ENCODE measurements at regions not wholly inside any gene's neighbourhood (a gene's known extent, or its start where the extent isn't known, plus 50 kb on each side); places are given as distances from the start of the nearest gene placed in this dataset.

GRCh38 chr2:221943076-221943810 lies 355.6 kb downstream of the PAX3 start:
- Histone ChIP-seq H3K4me1 (peaks cover 0 to 21% (median 5%) of the 10 kb centered on the region in 4 donors), H3K27ac (peak overlapping the region in 3 of 4 donors; percentile 60 to 81 (median 67)), H3K27me3 (no peaks in the 10 kb centered on the region), H3K9me3 (no peaks in the 10 kb centered on the region), H3K4me3 (no peak overlapping the region), H3K36me3 (no peaks in the 10 kb centered on the region)
- DNase-seq (ENCODE audit: low spot score in 2 of 2), result peak; percentile 67 to 72
- WGBS, 2 donors, result 27 to 39% methylated on average over 2 of the region's 2 CpGs
- no peak for TF ChIP-seq POLR2A (IDR thresholded peaks at IDR 0.05)
- TF ChIP-seq CTCF (IDR thresholded peaks at IDR 0.05), result no peak
- peak in 1 of 2 donors; percentile 79 for TF ChIP-seq EP300 (IDR thresholded peaks at IDR 0.05)

- no peaks in the 10 kb centered on the region for H3K9me3 ChIP-seq
- 85 to 86% methylated on average over 6 of the region's 6 CpGs for WGBS, 2 donors
- H3K4me3 ChIP-seq, result no peak overlapping the region
- no peak for DNase-seq (ENCODE audit: low spot score in 2 of 2)
- H3K36me3 ChIP-seq, result no peaks in the 10 kb centered on the region
- H3K4me1 ChIP-seq, result no peaks in the 10 kb centered on the region
- no peak overlapping the region for H3K27ac ChIP-seq
- no peak for TF ChIP-seq EP300 (IDR thresholded peaks at IDR 0.05)
- TF ChIP-seq POLR2A (IDR thresholded peaks at IDR 0.05), result no peak
- no peak for TF ChIP-seq CTCF (IDR thresholded peaks at IDR 0.05)
- H3K27me3 ChIP-seq, result no peaks in the 10 kb centered on the region
These were observed 359.3 kb upstream of the EPHA4 start for GRCh38 chr2:221931251-221931991.

GRCh38 chr2:221929259-221929658 lies 357.2 kb upstream of the EPHA4 start:
- no peaks in the 10 kb centered on the region for H3K36me3 ChIP-seq
- TF ChIP-seq POLR2A (IDR thresholded peaks at IDR 0.05) (no peak), CTCF (IDR thresholded peaks at IDR 0.05) (no peak)
- 33 to 46% methylated on average over 1 of the region's 1 CpG for WGBS, 2 donors
- no peaks in the 10 kb centered on the region for H3K9me3 ChIP-seq
- DNase-seq (ENCODE audit: low spot score in 2 of 2), result no peak
- H3K4me1 ChIP-seq, result no peaks in the 10 kb centered on the region
- H3K4me3 ChIP-seq, result no peak overlapping the region
- H3K27me3 ChIP-seq, result no peaks in the 10 kb centered on the region
- H3K27ac ChIP-seq, result no peak overlapping the region

DNA sequence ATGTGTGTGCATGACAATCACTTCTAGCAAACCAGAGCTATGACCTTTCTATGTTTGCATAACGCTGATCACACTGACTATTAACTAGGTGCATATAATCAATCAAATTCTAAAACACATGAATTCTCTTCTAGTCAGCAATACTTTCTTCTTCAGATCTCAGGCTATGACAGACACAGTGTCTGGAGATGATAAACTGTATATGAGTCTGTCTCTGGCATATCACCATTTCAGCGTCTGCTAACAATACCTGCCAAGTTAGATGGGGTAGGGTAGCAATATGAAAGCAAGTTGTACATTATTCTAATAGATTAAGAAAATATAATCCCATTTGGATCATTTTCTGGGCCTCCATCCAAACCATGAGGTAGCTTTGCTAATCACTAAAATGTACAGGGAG lies 354.2 kb upstream of the EPHA4 start:
- no peak for DNase-seq (ENCODE audit: low spot score in 2 of 2)
- no peaks in the 10 kb centered on the region for H3K27me3 ChIP-seq
- H3K4me3 ChIP-seq, result no peak overlapping the region
- no peak for TF ChIP-seq CTCF (IDR thresholded peaks at IDR 0.05)
- TF ChIP-seq POLR2A (IDR thresholded peaks at IDR 0.05), result no peak
- no peaks in the 10 kb centered on the region for H3K4me1 ChIP-seq
- no peak overlapping the region for H3K27ac ChIP-seq
- no peaks in the 10 kb centered on the region for H3K9me3 ChIP-seq
- 84% methylated on average over 2 of the region's 2 CpGs for WGBS, 2 donors
- no peaks in the 10 kb centered on the region for H3K36me3 ChIP-seq

DNA sequence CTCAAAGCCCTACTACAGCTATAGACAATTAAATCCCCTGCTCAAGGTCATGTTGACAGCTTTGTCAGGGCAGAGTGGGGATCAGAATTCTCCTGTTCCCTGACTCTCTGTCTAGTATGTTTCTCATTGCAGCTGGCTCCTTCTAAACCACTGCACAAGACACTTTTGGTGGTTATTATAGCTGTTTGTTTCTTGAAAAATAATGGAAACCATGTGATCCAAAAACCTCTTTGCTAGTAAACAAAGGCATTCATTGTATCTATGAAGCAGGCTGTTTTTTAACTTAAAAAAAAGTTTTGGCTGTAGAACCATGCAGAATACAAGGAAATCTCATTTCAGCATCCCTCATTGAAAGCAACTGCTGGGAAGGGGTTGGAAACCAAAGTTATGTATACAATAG lies 352.5 kb upstream of the EPHA4 start:
- H3K27me3 ChIP-seq, result no peaks in the 10 kb centered on the region
- H3K4me3 ChIP-seq, result no peak overlapping the region
- H3K36me3 ChIP-seq, result no peaks in the 10 kb centered on the region
- H3K4me1 ChIP-seq, result no peaks in the 10 kb centered on the region
- no peaks in the 10 kb centered on the region for H3K9me3 ChIP-seq
- no peak for DNase-seq (ENCODE audit: low spot score in 2 of 2)
- no peak overlapping the region for H3K27ac ChIP-seq
- no peak for TF ChIP-seq CTCF (IDR thresholded peaks at IDR 0.05)
- no peak for TF ChIP-seq EP300 (IDR thresholded peaks at IDR 0.05)
- no peak for TF ChIP-seq POLR2A (IDR thresholded peaks at IDR 0.05)

Data from tibial nerve (tissue), 4 donors.